Activated effector memory CD4-positive, alpha-beta T cell treated with anti-CD3 and anti-CD28 coated beads, Interleukin-2, amount 50 U/mL, for 16 hours (primary cell): ENCODE measurements at regions not wholly inside any gene's neighbourhood (a gene's known extent, or its start where the extent isn't known, plus 50 kb on each side); places are given as distances from the start of the nearest gene placed in this dataset.

Source experiments
- DNase-seq: peaks from one replicate; pipeline ENCODE4 v3.0.0-alpha.2; 2020

DNA sequence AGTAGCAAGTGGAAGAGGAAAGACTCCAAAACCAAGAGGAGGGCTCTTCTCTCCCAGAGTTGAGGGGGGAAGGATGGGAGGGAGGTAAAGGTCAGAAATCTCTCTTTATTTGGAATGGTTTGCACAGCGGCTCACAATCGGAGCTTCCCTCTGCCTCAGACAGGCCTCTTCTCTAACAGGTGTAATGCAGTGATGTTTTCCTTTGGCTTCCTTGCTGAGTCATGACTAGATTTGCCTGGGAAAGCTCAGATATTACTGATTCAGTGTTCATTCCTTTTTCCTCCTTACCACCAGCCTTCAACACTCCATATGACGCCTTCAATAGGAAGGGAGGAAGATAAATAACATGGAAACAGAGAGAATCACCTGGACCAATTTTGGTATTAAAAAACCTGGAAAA, 136.6 kb downstream of the RNF152 start:
- DNase-seq: no peak

- no peak for DNase-seq
These were observed 137.3 kb downstream of the RNF152 start for GRCh38 chr18:61755555-61755954.

DNA sequence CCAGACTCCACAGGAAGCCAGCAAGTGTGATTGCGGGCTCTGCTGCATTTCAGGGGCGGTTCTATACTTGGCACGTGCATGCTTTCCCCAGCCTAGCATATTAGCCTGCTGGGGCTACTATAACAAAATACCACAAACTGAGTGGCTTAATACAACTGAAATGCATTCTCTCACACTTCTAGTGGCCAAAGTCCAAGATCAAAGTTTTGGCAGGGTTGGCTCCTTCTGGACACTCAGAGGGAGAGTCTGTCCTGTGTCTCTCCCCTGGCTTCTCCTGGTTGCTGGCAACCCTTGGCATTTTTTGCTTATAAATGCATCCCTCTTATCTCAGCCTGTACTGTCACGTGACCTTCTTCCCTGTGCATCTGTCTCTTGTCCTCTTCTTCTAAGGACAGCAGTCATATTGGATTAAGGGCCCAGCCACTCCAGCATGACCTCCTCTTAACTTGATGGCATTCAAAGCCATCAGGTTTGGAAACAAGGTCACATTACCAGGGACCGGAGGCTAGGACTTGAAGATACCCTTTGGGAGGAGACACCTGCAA, 138.7 kb downstream of the RNF152 start:
- DNase-seq: no peak

DNA sequence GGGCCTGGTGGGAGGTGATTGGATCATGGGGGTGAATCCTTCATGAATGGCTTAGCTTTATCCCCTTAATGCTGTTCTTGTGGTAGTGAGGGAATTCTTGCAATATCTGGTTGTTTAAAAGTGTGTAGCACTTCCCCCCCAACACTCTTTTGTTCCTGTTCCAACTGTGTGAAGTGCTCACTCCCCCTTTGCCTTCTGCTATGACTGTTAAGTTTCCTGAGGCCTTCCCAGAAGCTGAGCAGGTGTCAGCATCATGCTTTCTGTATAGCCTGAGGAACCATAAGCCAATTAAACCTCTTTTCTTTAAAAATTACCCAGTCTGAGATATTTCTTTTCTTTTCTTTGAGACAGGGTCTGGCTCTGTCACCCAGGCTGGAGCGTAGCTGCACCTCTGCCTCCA, 139.4 kb downstream of the RNF152 start:
- DNase-seq: no peak

- DNase-seq: no peak
These were observed 139.8 kb downstream of the RNF152 start for GRCh38 chr18:61752973-61753372.

- no peak for DNase-seq
These were observed 141.8 kb downstream of the RNF152 start for GRCh38 chr18:61750840-61751668.

GRCh38 chr18:61749546-61749945, 143.3 kb downstream of the RNF152 start:
- no peak for DNase-seq

- DNase-seq: no peak
These were observed 143.8 kb downstream of the RNF152 start for GRCh38 chr18:61749031-61749430.

DNA sequence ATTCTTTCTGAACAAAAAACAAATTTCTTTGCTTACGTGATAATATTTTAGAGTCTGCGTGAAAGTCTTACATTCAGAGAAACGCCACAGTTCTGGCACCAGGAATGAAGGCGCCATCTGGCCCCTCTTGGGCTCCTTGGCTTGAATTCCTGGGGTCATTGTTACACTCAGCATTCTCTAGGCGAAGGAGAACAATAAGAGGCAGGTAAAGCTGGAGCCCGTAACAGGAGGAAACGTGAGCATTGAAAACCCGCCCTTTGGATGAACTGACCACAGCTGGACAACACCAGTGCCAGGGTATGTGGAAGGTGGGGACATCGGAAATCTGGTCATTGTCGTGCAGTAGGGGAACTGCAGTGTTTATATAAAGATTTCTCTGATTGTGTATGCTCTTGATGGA, 144.8 kb downstream of the RNF152 start:
- DNase-seq: no peak

DNA sequence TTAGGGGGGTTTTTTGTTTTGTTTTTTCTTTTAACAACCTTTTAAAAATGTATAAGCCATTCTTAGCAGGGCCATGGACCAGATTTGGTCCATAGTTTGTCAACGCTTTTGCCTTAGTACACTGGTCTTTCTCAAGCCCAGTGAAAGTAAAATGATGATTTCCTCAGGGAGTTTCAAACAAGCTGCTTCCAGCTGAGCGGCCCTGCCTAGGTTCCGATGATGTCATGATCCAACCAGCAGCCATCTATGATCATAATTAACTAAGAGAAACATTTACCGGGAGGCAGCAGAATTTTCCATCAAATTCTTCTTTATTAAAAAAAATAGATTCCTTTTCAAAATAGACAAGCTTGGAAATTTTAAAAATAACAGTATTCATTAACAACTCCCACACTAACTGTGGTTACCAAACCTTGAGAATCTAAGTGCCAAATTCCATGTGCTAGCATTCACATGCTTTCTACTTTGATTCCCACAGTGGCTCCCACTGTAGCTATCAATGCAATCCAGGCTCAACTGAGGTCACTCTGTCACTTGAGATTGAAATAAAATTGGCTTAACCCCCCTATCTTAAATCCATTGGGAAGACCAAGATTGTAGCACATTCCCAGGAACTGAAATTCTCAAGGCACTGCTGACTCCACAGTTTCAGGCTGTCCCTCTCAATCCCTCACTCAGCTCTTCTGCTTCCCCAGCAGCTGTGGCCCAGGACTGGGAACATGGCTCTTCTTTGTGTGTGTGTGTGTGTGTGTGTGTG, 148.9 kb downstream of the RNF152 start:
- no peak for DNase-seq

- no peak for DNase-seq
These were observed 150.0 kb downstream of the RNF152 start for GRCh38 chr18:61742565-61743429.

DNA sequence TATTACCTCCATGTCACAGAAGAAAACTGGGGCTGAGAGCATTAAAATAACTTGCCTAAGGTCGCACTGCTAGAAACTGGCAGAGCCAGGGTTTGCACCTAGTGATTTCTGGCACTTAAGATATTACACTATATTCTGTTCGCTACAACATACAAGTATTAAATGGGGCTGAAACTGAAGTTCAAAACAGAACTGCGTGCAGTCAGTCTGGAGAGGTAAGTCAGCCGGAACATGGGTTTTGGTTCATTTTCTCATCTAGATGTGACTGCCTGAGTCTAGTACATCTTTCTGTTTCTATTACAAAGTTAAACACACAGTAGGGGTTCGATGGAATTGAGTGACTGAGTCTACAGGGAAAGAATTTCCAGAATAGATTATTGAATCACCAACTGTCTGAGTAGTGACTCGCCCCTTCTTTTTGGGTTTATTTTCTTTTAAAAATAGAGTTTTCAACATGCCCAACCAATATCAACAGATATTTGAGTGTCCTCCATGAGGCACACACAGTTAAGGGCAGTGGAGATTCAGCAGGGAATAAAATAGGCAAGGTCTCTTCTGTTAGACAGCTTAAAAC, 150.8 kb downstream of the RNF152 start:
- no peak for DNase-seq

DNA sequence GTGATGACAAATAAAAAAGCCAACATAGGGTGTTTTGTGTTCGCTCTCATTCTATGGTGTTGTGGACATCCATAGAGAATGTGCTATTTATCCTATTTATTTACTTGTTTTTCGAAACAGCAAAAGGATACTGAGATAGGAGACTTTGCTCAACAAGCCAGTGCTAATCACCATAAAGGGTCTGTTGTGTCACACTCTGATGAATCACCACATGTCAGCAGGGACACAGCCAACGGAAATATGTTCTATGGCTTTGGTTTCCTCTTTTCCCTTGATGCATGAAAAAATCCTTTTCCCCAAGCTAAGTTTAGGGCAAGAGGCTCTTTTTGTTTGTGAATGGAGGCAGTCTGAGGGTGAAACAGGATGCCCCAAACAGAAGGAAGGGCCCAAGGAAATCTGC, 154.3 kb downstream of the RNF152 start:
- DNase-seq: no peak

- DNase-seq: no peak
These were observed 154.8 kb downstream of the RNF152 start for GRCh38 chr18:61738042-61738441.

- no peak for DNase-seq
These were observed 156.7 kb downstream of the RNF152 start for GRCh38 chr18:61736133-61736532.

DNA sequence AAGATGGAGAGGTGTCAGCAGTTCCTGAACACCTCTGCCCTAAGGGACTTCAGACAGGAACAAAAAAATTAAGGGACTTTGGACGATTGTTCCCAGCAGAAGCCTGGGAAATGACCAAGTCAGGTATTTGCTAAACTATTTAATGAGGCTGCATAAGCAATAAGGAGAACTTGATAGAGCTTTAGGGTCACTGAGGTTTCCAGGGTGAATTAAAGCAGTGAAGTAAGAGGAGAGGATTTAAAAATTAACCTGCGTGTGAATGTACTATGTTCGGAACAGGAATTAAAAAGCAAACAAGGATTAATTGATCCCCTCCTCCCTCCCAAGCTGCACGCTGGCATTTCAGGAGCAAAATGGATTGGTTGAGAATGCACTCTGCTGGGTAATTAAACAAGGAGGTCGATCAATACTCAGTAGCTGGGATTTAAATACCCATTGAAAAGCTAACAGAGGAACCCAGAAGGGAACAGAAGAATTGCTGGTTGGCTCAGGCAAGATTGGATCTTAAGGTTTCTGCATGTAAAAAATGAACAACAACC, 157.2 kb downstream of the RNF152 start:
- no peak for DNase-seq

GRCh38 chr18:61734396-61734795, 158.4 kb downstream of the RNF152 start:
- no peak for DNase-seq

- DNase-seq: no peak
These were observed 160.0 kb downstream of the RNF152 start for GRCh38 chr18:61732854-61733253.

- DNase-seq: no peak
These were observed 161.0 kb downstream of the RNF152 start for GRCh38 chr18:61731693-61732376.

DNA sequence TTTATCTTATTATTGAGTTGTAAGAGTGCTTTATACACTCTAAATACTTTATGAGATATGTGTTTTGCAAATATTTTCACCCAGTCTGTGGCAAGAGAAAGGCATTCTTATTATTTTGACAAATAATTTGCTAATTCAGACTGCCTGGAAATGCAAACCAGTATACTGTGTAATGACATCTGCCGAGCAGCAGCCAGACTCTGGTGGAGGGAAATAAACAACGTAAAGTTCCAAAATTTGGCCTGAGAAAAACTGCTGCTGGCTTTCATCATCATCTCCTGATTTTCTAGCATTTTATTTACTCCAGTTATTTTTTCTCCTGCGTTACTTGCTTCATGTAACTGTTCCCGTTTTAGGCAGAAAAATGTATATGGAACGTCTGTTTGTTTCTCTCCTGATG, 161.6 kb downstream of the RNF152 start:
- DNase-seq: no peak

DNA sequence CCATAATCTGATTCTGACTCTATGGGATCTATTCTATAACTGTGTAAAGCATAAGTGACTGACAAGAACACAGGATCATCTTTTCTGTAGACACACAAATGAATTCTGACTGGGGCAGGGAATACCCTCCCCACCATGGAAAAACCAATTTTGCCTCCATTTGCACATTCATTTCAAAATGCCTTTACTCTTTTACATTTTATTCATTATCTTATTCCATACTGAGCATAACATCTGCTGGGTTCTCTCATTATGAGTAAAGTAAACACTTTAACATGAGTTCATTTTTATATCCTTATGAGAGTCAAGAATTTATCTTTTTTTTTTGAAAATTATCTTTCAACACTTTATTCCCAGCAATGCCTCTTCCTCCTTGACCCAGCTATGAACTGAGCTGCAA, 163.5 kb downstream of the RNF152 start:
- no peak for DNase-seq
